ENCODE measurements at regions not wholly inside any gene's neighbourhood (a gene's known extent, or its start where the extent isn't known, plus 50 kb on each side); places are given as distances from the start of the nearest gene placed in this dataset.
"Not testable (repeated sequence)": the region's sequence is repeated elsewhere in the genome, so short reads cannot be mapped to it uniquely, and the experiment has no call there.

GRCh38 chr20:4443016-4443415 lies 193.9 kb upstream of the ADRA1D start:
- DNase-seq (ENCODE audit: extremely low read depth, low read depth) = no peak

- no peak for DNase-seq (ENCODE audit: extremely low read depth, low read depth)
Measured at GRCh38 chr20:4441871-4442270, 192.8 kb upstream of the ADRA1D start.

GRCh38 chr20:4441191-4441590 lies 192.1 kb upstream of the ADRA1D start:
- no peak for DNase-seq (ENCODE audit: extremely low read depth, low read depth)

GRCh38 chr20:4439461-4439860 lies 190.4 kb upstream of the ADRA1D start:
- no peak for DNase-seq (ENCODE audit: extremely low read depth, low read depth)

- DNase-seq (ENCODE audit: extremely low read depth, low read depth) = no peak
Measured at GRCh38 chr20:4437131-4437530, 188.0 kb upstream of the ADRA1D start.

- DNase-seq (ENCODE audit: extremely low read depth, low read depth) = no peak
Measured at GRCh38 chr20:4435671-4436455, 186.8 kb upstream of the ADRA1D start.

- DNase-seq (ENCODE audit: extremely low read depth, low read depth) = no peak
Measured at GRCh38 chr20:4435225-4435624, 186.1 kb upstream of the ADRA1D start.

- DNase-seq (ENCODE audit: extremely low read depth, low read depth) = no peak
Measured at GRCh38 chr20:4434681-4435080, 185.6 kb upstream of the ADRA1D start.

GRCh38 chr20:4431446-4431845 lies 182.4 kb upstream of the ADRA1D start:
- no peak for DNase-seq (ENCODE audit: extremely low read depth, low read depth)

GRCh38 chr20:4430826-4431225 lies 181.7 kb upstream of the ADRA1D start:
- not testable (repeated sequence) for DNase-seq (ENCODE audit: extremely low read depth, low read depth)

- DNase-seq (ENCODE audit: extremely low read depth, low read depth) = no peak
Measured at GRCh38 chr20:4427940-4428586, 179.0 kb upstream of the ADRA1D start.

GRCh38 chr20:4418141-4418540 lies 169.1 kb upstream of the ADRA1D start:
- no peak for DNase-seq (ENCODE audit: extremely low read depth, low read depth)

GRCh38 chr20:4415281-4415680 lies 166.2 kb upstream of the ADRA1D start:
- no peak for DNase-seq (ENCODE audit: extremely low read depth, low read depth)

- no peak for DNase-seq (ENCODE audit: extremely low read depth, low read depth)
Measured at GRCh38 chr20:4413314-4414049, 164.4 kb upstream of the ADRA1D start.

- DNase-seq (ENCODE audit: extremely low read depth, low read depth) = no peak
Measured at GRCh38 chr20:4412216-4412615, 163.1 kb upstream of the ADRA1D start.

- no peak for DNase-seq (ENCODE audit: extremely low read depth, low read depth)
Measured at GRCh38 chr20:4411744-4412143, 162.7 kb upstream of the ADRA1D start.

- no peak for DNase-seq (ENCODE audit: extremely low read depth, low read depth)
Measured at GRCh38 chr20:4406627-4407026, 157.5 kb upstream of the ADRA1D start.

- DNase-seq (ENCODE audit: extremely low read depth, low read depth) = no peak
Measured at GRCh38 chr20:4401601-4402000, 152.5 kb upstream of the ADRA1D start.

- no peak for DNase-seq (ENCODE audit: extremely low read depth, low read depth)
Measured at GRCh38 chr20:4384961-4385360, 135.9 kb upstream of the ADRA1D start.

- peak; percentile 9 for DNase-seq (ENCODE audit: extremely low read depth, low read depth)
Measured at GRCh38 chr20:4383961-4384360, 134.9 kb upstream of the ADRA1D start.

GRCh38 chr20:4375881-4376280 lies 126.8 kb upstream of the ADRA1D start:
- DNase-seq (ENCODE audit: extremely low read depth, low read depth) = no peak

GRCh38 chr20:4373454-4373853 lies 124.4 kb upstream of the ADRA1D start:
- no peak for DNase-seq (ENCODE audit: extremely low read depth, low read depth)

All from NCI-H460 (cell line).